ENCODE measurements at regions not wholly inside any gene's neighbourhood (a gene's known extent, or its start where the extent isn't known, plus 50 kb on each side); places are given as distances from the start of the nearest gene placed in this dataset.
"Not testable (repeated sequence)": the region's sequence is repeated elsewhere in the genome, so short reads cannot be mapped to it uniquely, and the experiment has no call there.

- TF ChIP-seq CTCF (IDR thresholded peaks at IDR 0.05) (no peak), POLR2A (IDR thresholded peaks at IDR 0.05) (no peak), EP300 (IDR thresholded peaks at IDR 0.05) (no peak)
- no peaks in the 10 kb centered on the region for H3K9me3 ChIP-seq
- H3K27me3 ChIP-seq = no peaks in the 10 kb centered on the region
- no peak for DNase-seq
- intact Hi-C loops (cut with DNase I) = no loop called here
- H3K4me3 ChIP-seq = no peak overlapping the region
- no peaks in the 10 kb centered on the region for H3K36me3 ChIP-seq
- H3K4me1 ChIP-seq (ENCODE audit: insufficient read depth) = no peaks in the 10 kb centered on the region
- 88 to 90% (median 89%) methylated on average over 15 of the region's 15 CpGs for WGBS, 3 donors
- H3K27ac ChIP-seq = no peak overlapping the region
These were observed 973.7 kb downstream of the LTN1 start for GRCh38 chr21:28018741-28019669.

DNA sequence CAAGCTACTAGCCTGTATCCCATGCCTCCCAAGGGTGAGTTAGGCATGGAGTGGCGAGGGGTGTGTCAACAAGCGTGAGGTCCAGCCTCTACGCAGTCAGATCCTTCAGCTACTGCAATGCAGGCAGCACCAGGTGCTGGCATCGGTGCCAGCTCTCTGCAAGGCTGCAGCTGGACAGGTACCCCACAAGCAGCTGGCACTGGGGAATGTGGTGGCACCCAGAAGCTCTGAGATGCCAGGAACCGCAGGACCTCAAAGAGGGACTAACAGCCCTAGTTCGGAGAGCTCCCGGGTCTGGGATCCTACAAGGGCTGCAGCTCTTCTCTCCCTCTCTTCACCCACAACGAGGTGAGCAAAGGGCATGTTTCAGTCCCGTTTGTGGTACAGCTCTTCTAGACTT is 974.5 kb downstream of the LTN1 start:
- Histone ChIP-seq H3K27me3 (no peaks in the 10 kb centered on the region), H3K4me1 (ENCODE audit: insufficient read depth) (no peaks in the 10 kb centered on the region), H3K9me3 (no peaks in the 10 kb centered on the region), H3K36me3 (no peaks in the 10 kb centered on the region), H3K27ac (no peak overlapping the region), H3K4me3 (no peak overlapping the region)
- DNase-seq = no peak
- TF ChIP-seq CTCF (IDR thresholded peaks at IDR 0.05) (no peak), POLR2A (IDR thresholded peaks at IDR 0.05) (no peak), EP300 (IDR thresholded peaks at IDR 0.05) (no peak)
- 93 to 98% (median 97%) methylated on average over 9 of the region's 9 CpGs for WGBS, 3 donors
- intact Hi-C loops (cut with DNase I) = no loop called here

GRCh38 chr21:28016571-28016970 is 976.1 kb downstream of the LTN1 start:
- no peaks in the 10 kb centered on the region for H3K36me3 ChIP-seq
- no peaks in the 10 kb centered on the region for H3K27me3 ChIP-seq
- no peak for DNase-seq
- intact Hi-C loops (cut with DNase I) = no loop called here
- no peak overlapping the region for H3K27ac ChIP-seq
- H3K4me3 ChIP-seq = no peak overlapping the region
- WGBS, 3 donors = 85 to 87% (median 86%) methylated on average over 1 of the region's 1 CpG
- H3K4me1 ChIP-seq (ENCODE audit: insufficient read depth) = no peaks in the 10 kb centered on the region
- no peaks in the 10 kb centered on the region for H3K9me3 ChIP-seq
- TF ChIP-seq POLR2A (IDR thresholded peaks at IDR 0.05) (no peak), EP300 (IDR thresholded peaks at IDR 0.05) (no peak), CTCF (IDR thresholded peaks at IDR 0.05) (no peak)

DNA sequence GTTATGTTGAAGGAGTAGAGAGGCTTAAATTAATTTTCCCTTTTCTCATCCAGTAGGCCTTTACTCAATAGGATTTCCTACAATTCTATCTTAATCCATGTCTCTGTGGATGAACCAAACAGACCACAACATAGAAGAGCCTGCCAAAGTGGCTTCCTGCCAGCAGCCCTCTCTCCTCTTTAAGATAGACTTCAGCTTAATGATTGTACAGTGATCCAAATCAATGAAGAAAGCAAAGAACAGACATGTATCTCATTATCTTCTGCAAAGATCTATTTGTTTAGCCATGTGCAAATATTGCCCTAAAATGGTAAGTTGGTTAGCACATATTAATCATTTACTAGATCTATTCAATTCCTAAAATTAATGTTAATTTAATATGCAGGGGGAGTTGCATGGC is 979.6 kb downstream of the LTN1 start:
- intact Hi-C loops (cut with DNase I); H3K4me1 ChIP-seq (ENCODE audit: insufficient read depth); H3K4me3 ChIP-seq; DNase-seq; H3K9me3 ChIP-seq; H3K27me3 ChIP-seq; H3K27ac ChIP-seq; H3K36me3 ChIP-seq: not testable (repeated sequence)

- intact Hi-C loops (cut with DNase I); H3K27ac ChIP-seq; H3K4me3 ChIP-seq; H3K36me3 ChIP-seq; H3K4me1 ChIP-seq (ENCODE audit: insufficient read depth); H3K27me3 ChIP-seq; H3K9me3 ChIP-seq: not testable (repeated sequence)
- DNase-seq = peak in 1 of 5 donors; percentile 19
- 1 to 19% (median 8%) methylated on average over 2 of the region's 2 CpGs for WGBS, 3 donors
These were observed 980.7 kb downstream of the LTN1 start for GRCh38 chr21:28011970-28012369.

DNA sequence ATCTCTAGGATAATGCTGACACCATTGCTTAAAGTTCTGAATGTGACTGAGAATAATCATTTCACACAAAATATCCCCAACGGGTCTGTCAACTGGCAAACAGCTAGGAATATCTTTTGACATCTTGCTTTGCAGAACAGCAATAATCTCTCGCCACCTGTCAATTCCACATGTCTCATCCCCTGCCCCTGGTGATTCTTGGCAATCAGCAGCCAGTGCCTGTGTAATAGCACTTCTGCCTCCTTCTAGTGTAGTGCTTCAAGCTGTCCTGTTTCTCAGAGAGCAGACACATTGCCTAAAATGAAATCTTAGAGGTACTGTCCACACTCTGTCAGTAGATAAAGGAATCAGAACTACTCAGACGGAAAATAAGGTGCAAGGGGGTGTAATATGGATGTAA is 984.4 kb downstream of the LTN1 start:
- H3K4me1 ChIP-seq (ENCODE audit: insufficient read depth); H3K27me3 ChIP-seq; H3K36me3 ChIP-seq; intact Hi-C loops (cut with DNase I); DNase-seq; H3K27ac ChIP-seq; H3K4me3 ChIP-seq; H3K9me3 ChIP-seq: not testable (repeated sequence)
- 87 to 92% (median 88%) methylated on average over 3 of the region's 3 CpGs for WGBS, 3 donors

GRCh38 chr21:28003627-28004026 is 989.0 kb downstream of the LTN1 start:
- H3K27me3 ChIP-seq; DNase-seq; H3K9me3 ChIP-seq; H3K4me1 ChIP-seq (ENCODE audit: insufficient read depth); intact Hi-C loops (cut with DNase I); H3K36me3 ChIP-seq; H3K27ac ChIP-seq; H3K4me3 ChIP-seq: not testable (repeated sequence)
- 95 to 98% (median 96%) methylated on average over 2 of the region's 2 CpGs for WGBS, 3 donors

- H3K4me1 ChIP-seq (ENCODE audit: insufficient read depth); H3K4me3 ChIP-seq; H3K9me3 ChIP-seq; intact Hi-C loops (cut with DNase I); H3K27ac ChIP-seq; H3K36me3 ChIP-seq; DNase-seq; H3K27me3 ChIP-seq: not testable (repeated sequence)
- WGBS, 3 donors = 36 to 43% (median 37%) methylated on average over 4 of the region's 4 CpGs
These were observed 995.8 kb downstream of the LTN1 start for GRCh38 chr21:27996906-27997305.
